ENCODE measurements at regions not wholly inside any gene's neighbourhood (a gene's known extent, or its start where the extent isn't known, plus 50 kb on each side); places are given as distances from the start of the nearest gene placed in this dataset.

- DNase-seq: no peak
Observed at GRCh38 chr22:48236261-48236660, 1473.8 kb downstream of the TBC1D22A start.

DNA sequence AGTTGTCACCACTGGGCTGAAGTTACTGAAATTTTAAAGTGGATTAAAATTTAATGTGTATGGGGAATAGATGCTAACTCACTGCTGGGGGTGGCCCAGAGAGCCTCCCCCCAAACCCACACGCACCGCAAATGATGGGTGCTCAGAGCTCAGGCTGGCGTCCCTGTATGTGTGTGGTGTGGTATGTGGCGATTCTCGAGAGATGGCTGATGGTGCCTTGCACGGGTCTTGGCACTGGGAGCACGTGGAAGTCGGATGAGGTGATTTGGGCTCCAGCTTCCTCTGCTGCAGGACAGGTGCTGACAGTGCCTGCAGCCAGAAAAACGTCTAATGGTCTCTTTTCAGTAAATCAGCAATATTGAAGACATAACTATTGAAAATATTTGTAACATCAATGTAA is 1473.3 kb downstream of the TBC1D22A start:
- DNase-seq: no peak

DNA sequence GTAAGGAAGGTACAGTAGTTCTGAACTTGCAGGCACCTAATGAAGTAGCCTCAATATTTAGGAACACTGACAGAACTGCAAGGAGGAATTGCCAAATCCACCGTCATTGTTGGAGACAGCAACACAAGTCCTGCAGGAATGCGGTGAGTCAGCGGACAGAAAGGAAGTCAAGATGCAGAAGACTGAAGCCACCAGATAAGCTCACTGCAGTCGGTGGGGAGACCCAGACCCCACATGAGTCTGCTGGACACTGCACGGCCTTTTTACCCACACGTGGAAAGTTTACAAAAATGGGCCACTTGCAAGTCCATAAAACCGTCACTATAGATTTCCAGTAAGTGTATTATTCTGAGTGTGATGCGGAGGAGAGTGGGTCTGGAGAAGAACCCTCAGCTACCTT is 1471.6 kb downstream of the TBC1D22A start:
- no peak for DNase-seq

DNA sequence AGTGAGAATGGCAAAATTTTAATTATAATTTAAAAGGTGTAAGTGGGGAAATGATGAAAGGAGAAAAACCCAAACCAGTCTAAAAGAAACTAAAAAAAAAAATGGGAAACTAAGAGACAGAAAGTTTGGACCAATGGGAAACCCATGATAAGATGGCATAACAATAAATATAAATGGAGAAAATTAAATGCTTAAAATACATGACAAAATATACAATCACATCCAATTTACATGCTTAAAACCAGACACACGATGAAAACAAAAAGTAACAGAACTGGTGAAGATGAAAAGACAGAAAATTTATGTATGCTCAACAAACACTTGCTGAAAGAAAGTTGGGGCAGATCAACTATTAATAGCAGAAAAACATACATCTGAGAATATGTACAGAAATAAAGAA is 1471.1 kb downstream of the TBC1D22A start:
- DNase-seq: no peak

- DNase-seq: no peak
Observed at GRCh38 chr22:48228468-48228867, 1466.0 kb downstream of the TBC1D22A start.

DNA sequence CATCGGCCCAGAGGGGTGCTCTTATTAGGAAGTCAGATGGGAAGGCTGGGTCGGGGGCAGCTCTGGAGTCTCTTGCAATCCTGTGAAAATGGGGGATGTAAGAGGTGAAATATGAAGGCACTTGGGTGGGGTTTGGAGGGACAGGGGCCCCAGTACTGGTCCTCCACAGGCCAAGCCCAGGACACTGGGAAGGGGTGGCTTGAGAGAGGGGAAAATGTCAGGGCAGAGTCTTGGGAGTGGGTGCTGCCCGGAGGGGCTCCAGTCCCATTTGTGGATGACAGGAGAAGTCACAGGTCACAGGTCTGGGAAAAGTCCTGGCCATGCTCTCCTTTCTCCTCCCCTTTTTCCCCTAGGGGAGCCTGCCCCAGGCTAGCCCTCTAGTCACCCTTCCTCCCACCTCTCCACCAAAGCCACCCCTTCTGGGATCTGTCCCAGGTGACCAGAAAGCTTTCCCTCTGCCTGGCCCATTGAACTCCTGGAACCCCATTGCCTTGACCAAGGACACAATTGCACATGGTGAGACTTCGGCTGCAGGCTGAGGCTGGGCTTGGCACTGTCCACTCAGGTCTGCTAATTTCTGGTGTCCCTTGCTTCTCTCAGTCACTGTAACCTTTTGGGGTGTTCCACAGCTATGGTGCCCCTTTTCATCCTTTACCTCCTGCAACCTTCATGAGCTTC is 1465.0 kb downstream of the TBC1D22A start:
- no peak for DNase-seq

GRCh38 chr22:48226026-48227013 is 1463.9 kb downstream of the TBC1D22A start:
- DNase-seq: no peak

- no peak for DNase-seq
Observed at GRCh38 chr22:48224332-48224731, 1461.9 kb downstream of the TBC1D22A start.

GRCh38 chr22:48223488-48224190 is 1461.2 kb downstream of the TBC1D22A start:
- DNase-seq: no peak

DNA sequence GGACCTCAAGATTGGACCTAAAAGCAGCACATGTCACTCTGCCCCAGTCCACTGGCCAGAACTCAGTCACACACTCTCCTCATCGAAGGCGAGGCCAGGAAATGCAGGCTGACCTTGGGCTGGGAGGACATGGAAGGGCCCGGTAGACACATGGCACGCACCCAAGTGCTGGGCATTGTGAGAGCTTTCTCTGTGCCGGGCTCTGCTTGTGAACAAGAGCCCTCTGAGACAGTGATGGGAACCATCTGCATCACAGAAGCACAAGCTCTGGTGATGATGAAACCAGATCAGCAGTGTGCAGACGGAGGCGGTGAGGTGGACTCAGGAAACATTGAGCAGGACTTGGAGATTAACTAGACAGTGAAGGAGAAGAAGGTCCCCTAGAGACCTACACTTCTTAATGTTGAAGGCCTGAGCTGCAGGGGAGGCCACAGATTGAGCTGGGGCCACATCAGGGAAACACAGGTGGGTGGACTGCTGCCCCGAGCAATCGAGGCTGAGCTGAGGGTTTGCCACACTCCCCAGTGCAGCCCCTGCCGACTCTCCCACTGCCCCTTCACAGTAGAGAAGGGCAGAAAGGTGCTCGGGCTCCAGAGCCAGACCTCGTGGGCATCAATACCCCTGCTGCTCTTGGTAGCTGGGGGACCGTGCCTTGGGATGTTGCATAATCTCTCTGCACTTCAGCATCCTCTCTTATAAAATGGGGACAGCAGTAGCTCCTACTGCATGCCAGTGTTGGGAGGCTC is 1460.5 kb downstream of the TBC1D22A start:
- no peak for DNase-seq

DNA sequence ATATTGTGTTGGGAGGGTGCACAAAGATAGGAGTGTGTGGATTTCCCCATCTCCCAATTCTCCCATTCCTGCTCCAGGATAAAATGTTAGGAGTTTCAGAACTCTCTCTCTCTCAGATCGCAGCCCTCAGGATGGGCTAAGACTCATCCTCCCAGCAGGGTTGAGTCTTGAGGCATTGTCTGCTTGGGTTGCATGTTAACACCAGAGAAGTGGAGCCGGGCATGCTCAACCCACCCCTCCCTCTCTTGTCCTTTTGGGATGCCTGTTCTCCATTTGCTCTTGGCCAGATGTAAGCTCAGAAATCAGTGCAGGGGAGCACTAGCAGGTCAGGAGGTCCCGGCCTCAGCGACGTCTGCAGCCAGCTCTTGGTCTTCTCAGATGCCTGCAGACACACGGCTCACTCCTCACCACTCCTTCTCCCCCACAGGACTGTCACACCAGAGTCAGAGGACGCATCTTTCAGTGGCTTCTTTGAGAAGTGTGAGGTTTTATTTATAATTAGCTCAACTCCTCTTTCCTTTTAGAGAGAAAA is 1456.5 kb downstream of the TBC1D22A start:
- no peak for DNase-seq

- DNase-seq: no peak
Observed at GRCh38 chr22:48217596-48217995, 1455.1 kb downstream of the TBC1D22A start.

DNA sequence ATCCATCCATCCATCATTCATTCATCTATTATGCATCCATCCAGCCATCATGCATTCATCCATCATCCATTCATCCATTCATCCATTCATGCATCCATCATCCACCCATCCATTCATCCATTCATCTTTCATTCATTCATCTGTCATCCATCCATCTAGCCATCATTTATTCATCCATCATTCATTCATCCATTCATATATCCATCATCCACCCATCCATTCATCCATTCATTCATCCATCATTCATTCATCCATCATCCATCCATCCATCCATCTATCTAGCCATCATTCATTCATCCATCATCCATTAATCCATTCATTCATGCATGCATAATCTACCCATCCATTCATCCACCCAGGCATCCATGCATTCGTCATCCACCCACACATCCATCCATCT is 1450.3 kb downstream of the TBC1D22A start:
- DNase-seq: no peak

- DNase-seq: no peak
Observed at GRCh38 chr22:48210812-48211211, 1448.4 kb downstream of the TBC1D22A start.

- no peak for DNase-seq
Observed at GRCh38 chr22:48210198-48210580, 1447.7 kb downstream of the TBC1D22A start.

GRCh38 chr22:48209473-48210197 is 1447.2 kb downstream of the TBC1D22A start:
- DNase-seq: no peak

DNA sequence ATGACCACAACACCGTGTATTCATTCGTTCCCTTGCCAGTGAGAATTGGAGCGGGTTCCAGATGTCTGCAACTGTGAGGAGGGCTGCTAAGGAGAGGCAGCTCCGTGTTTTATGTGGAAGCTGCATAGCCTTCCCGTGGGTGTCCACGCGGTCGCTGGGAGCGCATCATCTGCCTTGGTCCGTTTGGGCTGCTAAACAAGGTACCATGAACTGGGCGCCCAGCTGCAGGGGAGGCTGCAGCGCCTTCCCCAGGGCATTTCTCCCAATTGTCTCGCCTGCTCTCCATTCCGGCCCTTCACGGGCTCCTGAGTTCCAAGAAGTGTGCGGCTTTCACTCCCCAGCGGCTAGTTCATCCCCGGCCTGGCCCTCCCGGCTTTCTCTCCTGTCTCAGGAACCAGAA is 1446.4 kb downstream of the TBC1D22A start:
- DNase-seq: no peak

DNA sequence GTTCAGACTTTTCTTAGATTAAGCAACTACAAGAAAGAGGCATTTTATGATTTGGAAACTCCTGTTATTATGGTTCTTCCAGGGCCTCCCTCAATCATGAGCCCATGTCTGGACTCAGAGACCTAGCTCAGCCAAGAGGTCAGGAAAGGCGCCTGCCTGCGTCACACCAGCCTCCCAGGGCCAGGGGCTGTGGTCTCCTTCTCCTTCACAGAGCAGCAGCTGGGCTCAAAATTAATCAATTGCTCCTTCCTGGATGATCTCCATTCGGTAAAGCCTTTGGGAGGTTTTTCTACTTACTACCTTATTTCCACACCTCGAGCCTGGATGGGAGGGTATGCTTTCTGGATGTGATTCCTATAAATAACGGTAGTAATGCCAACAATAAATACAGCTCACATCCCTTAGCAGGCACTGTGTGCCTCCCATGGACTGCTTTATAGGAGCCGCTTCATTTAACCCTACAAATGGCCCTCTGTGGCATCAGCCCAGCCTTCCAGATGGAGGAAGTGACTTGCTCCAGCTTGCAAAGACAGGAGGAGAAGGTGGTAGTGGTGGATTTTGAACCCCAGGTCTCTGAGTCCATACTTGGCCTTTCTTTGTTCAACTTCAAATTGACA is 1445.6 kb downstream of the TBC1D22A start:
- DNase-seq: no peak

GRCh38 chr22:48205790-48206189 is 1443.3 kb downstream of the TBC1D22A start:
- DNase-seq: no peak

- DNase-seq: no peak
Observed at GRCh38 chr22:48205161-48205560, 1442.7 kb downstream of the TBC1D22A start.

DNA sequence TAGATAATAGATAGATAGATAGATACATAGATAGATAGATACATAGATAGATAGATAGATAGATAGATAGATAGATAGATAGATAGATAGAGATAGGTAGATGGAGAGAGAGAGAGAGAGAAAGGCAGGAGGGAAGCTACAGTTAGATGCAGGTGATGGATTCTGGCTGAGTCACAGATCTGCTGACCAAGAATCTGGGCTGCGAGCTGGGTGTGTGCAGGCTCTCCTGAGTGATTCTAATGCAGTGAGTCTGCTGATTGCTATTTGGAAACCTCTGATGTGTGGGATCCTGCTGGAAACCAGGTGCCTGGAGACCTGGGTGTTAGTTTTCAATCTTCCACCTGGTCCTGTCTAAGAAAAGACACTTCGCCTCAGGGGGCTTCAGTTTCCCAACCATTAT is 1441.8 kb downstream of the TBC1D22A start:
- no peak for DNase-seq

Measured in CD4-positive, alpha-beta T cell treated with Interleukin-1 beta for 1 hour (primary cell).